PC-3 (cell line): ENCODE measurements at regions not wholly inside any gene's neighbourhood (a gene's known extent, or its start where the extent isn't known, plus 50 kb on each side); places are given as distances from the start of the nearest gene placed in this dataset.

Source experiments
- ATAC-seq: fragments of 200-7000 bp; cut with Tn5 transposase; 2 replicates; pipeline ENCODE4 v1.9.1; 2020; ENCODE audit warnings: mild to moderate bottlenecking, moderate library complexity
- BruUV-seq: library from RNA; stranded (reverse); fragments of 400-500 nt; replicated peaks from 2 replicates; lab custom pipeline; 2021; lab: Mats Ljungman, UMichigan
- CTCF ChIA-PET: fragments of 300-600 bp; sonication (Branson Sonifier 250); formaldehyde crosslinking; loops from one replicate; lab custom pipeline; 2022; ENCODE audit warnings: antibody characterized with exemption; lab: Charles Lee
- POLR2A ChIA-PET: fragments of 300-600 bp; sonication (Branson Sonifier 250); formaldehyde crosslinking; loops from one replicate; lab custom pipeline; 2022; ENCODE audit warnings: antibody characterized with exemption; ENCODE audit not compliant: unreplicated experiment; lab: Charles Lee
- DNase-seq: peaks from one replicate; pipeline ENCODE4 v3.0.0-alpha.2; 2015
- H2AFZ ChIP-seq: fragments of 300-600 bp; sonication (generic); 2 replicates; pipeline ENCODE4 v1.6.0; 2016; ENCODE audit warnings: antibody characterized with exemption, low read length
- H3F3A ChIP-seq: fragments of 300-600 bp; sonication (generic); one replicate; pipeline ENCODE4 v1.6.0; 2017; ENCODE audit warnings: antibody characterized with exemption, low read length, control low read depth, mild to moderate bottlenecking; ENCODE audit not compliant: unreplicated experiment
- H3K27ac ChIP-seq: fragments of 300-600 bp; sonication (generic); 2 replicates; pipeline ENCODE4 v1.5.1; 2016; ENCODE audit warnings: mild to moderate bottlenecking, low read length
- H3K27me3 ChIP-seq: fragments of 300-600 bp; sonication (generic); 2 replicates; pipeline ENCODE4 v1.6.1; 2016; ENCODE audit warnings: low read length, mixed read lengths
- H3K36me3 ChIP-seq: fragments of 300-600 bp; sonication (generic); 2 replicates; pipeline ENCODE4 v1.6.1; 2016; ENCODE audit warnings: low read depth, mixed run types, low read length, mixed read lengths
- H3K4me1 ChIP-seq: fragments of 300-600 bp; sonication (generic); 2 replicates; pipeline ENCODE4 v1.5.1; 2016; ENCODE audit warnings: low read length; ENCODE audit not compliant: insufficient read depth
- H3K4me2 ChIP-seq: fragments of 300-600 bp; sonication (generic); 2 replicates; pipeline ENCODE4 v1.6.0; 2016; ENCODE audit warnings: low read length
- H3K4me3 ChIP-seq: fragments of 300-600 bp; sonication (generic); 2 replicates; pipeline ENCODE4 v1.5.1; 2016; ENCODE audit warnings: mild to moderate bottlenecking, low read length, mixed read lengths
- H3K79me2 ChIP-seq: fragments of 300-600 bp; sonication (generic); 2 replicates; pipeline ENCODE4 v1.6.1; 2017; ENCODE audit warnings: low read length, mixed read lengths
- H3K9ac ChIP-seq: fragments of 300-600 bp; sonication (generic); 2 replicates; pipeline ENCODE4 v1.6.0; 2016; ENCODE audit warnings: mild to moderate bottlenecking, low read length
- H3K9me2 ChIP-seq: fragments of 300-600 bp; sonication (generic); replicated peaks from 2 replicates; pipeline ENCODE4 v1.6.1; 2016; ENCODE audit warnings: mixed run types, low read length, mixed read lengths
- H3K9me3 ChIP-seq: fragments of 300-600 bp; sonication (generic); 2 replicates; pipeline ENCODE4 v1.6.1; 2016; ENCODE audit warnings: low read length, mixed read lengths
- H4K20me1 ChIP-seq: fragments of 300-600 bp; sonication (generic); 2 replicates; pipeline ENCODE4 v1.6.1; 2016; ENCODE audit warnings: low read length, mixed read lengths
- EZH2 ChIP-seq: fragments of 300-600 bp; sonication (generic); IDR thresholded peaks from one replicate; pipeline ENCODE4 v1.6.1; 2017; ENCODE audit warnings: antibody characterized with exemption, mild to moderate bottlenecking, low read length; ENCODE audit not compliant: unreplicated experiment
- EZH2phosphoT487 ChIP-seq: fragments of 300-600 bp; sonication (generic); IDR thresholded peaks from 2 replicates; pipeline ENCODE4 v1.6.1; 2018; ENCODE audit warnings: mild to moderate bottlenecking, antibody characterized with exemption, low read length, borderline replicate concordance
- intact Hi-C: fragments of 100-400 bp; cut with micrococcal nuclease; formaldehyde crosslinking; loops from 2 replicates; pipeline ENCODE4 v1.9.0; 2023
- TF ChIP-seq, protein P1 (sequence below): fragments of 300-600 bp; sonication (generic); conservative IDR thresholded peaks from 2 replicates; pipeline ENCODE4 v1.5.1; 2017; ENCODE audit warnings: antibody characterized with exemption, low read depth, mild to moderate bottlenecking, low read length

DNA sequence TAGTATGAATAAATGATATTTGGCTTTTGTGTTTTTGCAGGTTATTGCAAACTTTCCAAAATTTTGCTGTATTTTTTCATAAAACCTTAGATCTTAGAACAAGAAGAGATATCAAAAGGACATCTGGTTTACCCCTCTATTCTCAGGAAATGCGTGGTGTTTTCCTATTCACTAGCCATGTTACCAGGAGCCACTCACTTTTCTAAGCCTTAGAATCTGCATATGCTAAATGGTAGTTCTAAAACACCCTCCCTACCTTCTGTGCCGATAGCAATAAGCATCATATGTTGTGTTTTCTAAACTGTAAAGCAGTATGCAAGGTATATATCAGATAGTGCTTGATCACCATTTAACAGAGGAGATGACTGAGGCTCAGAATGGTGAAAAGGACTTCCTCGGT is 715.0 kb upstream of the CELF2 start:
- TF ChIP-seq EZH2phosphoT487 (no peak), EZH2 (no peak)
- TF ChIP-seq, protein P1, sequence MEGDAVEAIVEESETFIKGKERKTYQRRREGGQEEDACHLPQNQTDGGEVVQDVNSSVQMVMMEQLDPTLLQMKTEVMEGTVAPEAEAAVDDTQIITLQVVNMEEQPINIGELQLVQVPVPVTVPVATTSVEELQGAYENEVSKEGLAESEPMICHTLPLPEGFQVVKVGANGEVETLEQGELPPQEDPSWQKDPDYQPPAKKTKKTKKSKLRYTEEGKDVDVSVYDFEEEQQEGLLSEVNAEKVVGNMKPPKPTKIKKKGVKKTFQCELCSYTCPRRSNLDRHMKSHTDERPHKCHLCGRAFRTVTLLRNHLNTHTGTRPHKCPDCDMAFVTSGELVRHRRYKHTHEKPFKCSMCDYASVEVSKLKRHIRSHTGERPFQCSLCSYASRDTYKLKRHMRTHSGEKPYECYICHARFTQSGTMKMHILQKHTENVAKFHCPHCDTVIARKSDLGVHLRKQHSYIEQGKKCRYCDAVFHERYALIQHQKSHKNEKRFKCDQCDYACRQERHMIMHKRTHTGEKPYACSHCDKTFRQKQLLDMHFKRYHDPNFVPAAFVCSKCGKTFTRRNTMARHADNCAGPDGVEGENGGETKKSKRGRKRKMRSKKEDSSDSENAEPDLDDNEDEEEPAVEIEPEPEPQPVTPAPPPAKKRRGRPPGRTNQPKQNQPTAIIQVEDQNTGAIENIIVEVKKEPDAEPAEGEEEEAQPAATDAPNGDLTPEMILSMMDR: no peak
- H3K27me3 ChIP-seq: no peaks in the 10 kb centered on the region
- no peaks in the 10 kb centered on the region for H3K4me1 ChIP-seq
- no peak overlapping the region for H3K9ac ChIP-seq
- H3K27ac ChIP-seq: no peak overlapping the region
- H4K20me1 ChIP-seq: no peaks in the 10 kb centered on the region
- H3K4me3 ChIP-seq: no peak overlapping the region
- no peaks in the 10 kb centered on the region for H3K36me3 ChIP-seq
- H3K9me2 ChIP-seq: no peaks in the 10 kb centered on the region
- ATAC-seq: no peak
- no peaks in the 10 kb centered on the region for H3F3A ChIP-seq
- no peak overlapping the region for H2AFZ ChIP-seq
- no peaks in the 10 kb centered on the region for H3K9me3 ChIP-seq
- no TSS peak for BruUV-seq
- H3K4me2 ChIP-seq: no peak overlapping the region
- ChIA-PET POLR2A (no interaction called here), CTCF (no interaction called here)
- no peaks in the 10 kb centered on the region for H3K79me2 ChIP-seq
- no peak for DNase-seq
- intact Hi-C loops: no loop called here

DNA sequence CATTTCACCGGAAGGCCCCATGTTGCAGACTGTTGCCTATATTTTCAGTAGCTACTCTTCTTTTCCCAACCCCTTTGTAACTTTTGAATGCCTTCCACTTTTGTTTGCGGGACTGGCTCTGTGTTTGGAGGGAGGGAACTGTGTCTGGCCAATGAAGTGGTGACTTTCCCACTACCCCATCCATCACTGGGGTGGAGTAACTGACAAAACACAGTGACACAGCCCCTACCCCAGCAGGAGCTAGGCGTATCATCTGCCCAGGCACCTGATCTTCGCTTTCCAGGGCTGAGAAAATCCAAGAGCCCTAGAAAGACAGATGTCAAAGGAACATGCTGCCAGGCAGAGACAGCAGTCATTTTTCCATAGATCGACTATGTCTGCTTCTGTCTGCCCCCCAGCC is 710.6 kb upstream of the CELF2 start:
- Histone ChIP-seq H3K9me2 (no peaks in the 10 kb centered on the region), H3K4me3 (no peak overlapping the region), H3K4me2 (no peak overlapping the region), H3K9me3 (no peaks in the 10 kb centered on the region), H2AFZ (no peak overlapping the region), H3K4me1 (no peaks in the 10 kb centered on the region), H3K27me3 (no peaks in the 10 kb centered on the region), H4K20me1 (no peaks in the 10 kb centered on the region), H3F3A (no peaks in the 10 kb centered on the region), H3K79me2 (no peaks in the 10 kb centered on the region), H3K9ac (no peak overlapping the region), H3K27ac (no peak overlapping the region), H3K36me3 (no peaks in the 10 kb centered on the region)
- intact Hi-C loops: no loop called here
- BruUV-seq: no TSS peak
- ATAC-seq (no peak), DNase-seq (no peak)
- no peak for TF ChIP-seq EZH2phosphoT487
- no peak for TF ChIP-seq EZH2
- TF ChIP-seq, protein P1: no peak
- ChIA-PET POLR2A (no interaction called here), CTCF (no interaction called here)

DNA sequence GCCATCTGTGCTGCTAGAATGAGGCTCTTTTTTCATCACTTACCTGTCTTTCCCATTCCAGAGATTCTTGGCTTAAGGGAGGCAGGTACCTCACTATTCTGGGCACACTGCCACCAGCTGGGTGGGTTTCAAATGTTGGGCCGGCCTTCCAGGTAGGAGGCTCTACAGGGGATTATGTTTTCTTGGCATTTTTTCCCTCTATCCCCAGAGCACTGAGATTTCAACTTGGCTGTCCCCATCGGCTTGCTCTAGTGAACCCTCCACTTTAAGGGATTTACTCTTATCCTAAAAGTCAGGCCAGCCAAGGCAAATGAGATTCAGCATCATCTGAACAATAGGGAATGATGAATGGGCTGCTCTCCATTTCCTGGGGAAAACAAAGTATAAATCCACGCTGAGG is 710.1 kb upstream of the CELF2 start:
- H3F3A ChIP-seq: no peaks in the 10 kb centered on the region
- intact Hi-C loops: no loop called here
- H3K4me1 ChIP-seq: no peaks in the 10 kb centered on the region
- BruUV-seq: no TSS peak
- H3K36me3 ChIP-seq: no peaks in the 10 kb centered on the region
- DNase-seq (no peak), ATAC-seq (no peak)
- H2AFZ ChIP-seq: no peak overlapping the region
- H3K9ac ChIP-seq: no peak overlapping the region
- H3K4me3 ChIP-seq: no peak overlapping the region
- H4K20me1 ChIP-seq: no peaks in the 10 kb centered on the region
- H3K27me3 ChIP-seq: no peaks in the 10 kb centered on the region
- ChIA-PET CTCF (no interaction called here), POLR2A (no interaction called here)
- H3K27ac ChIP-seq: no peak overlapping the region
- H3K4me2 ChIP-seq: no peak overlapping the region
- no peaks in the 10 kb centered on the region for H3K9me3 ChIP-seq
- TF ChIP-seq, protein P1: no peak
- no peak for TF ChIP-seq EZH2phosphoT487
- no peak for TF ChIP-seq EZH2
- H3K79me2 ChIP-seq: no peaks in the 10 kb centered on the region
- H3K9me2 ChIP-seq: no peaks in the 10 kb centered on the region
